ENCODE measurements at regions not wholly inside any gene's neighbourhood (a gene's known extent, or its start where the extent isn't known, plus 50 kb on each side); places are given as distances from the start of the nearest gene placed in this dataset.

GRCh38 chr1:238485912-238486209, 595.1 kb upstream of the ZP4 start:
- no peaks in the 10 kb centered on the region for H3K9me3 ChIP-seq
- H3K27me3 ChIP-seq (replicated peaks; ENCODE audit: insufficient read depth) = no peaks in the 10 kb centered on the region
- intact Hi-C loops (cut with DNase I) = no loop called here
- no peaks in the 10 kb centered on the region for H3K36me3 ChIP-seq
- DNase-seq (ENCODE audit: low spot score) = peak; percentile 11
- H3K4me1 ChIP-seq (replicated peaks) = no peaks in the 10 kb centered on the region
- H3K4me3 ChIP-seq = no peak overlapping the region
- TF ChIP-seq CTCF (IDR thresholded peaks at IDR 0.05) (no peak), POLR2AphosphoS5 (IDR thresholded peaks at IDR 0.05) (no peak), POLR2A (IDR thresholded peaks at IDR 0.05) (no peak)
- no peak overlapping the region for H3K27ac ChIP-seq
- WGBS = 80% methylated on average over 5 of the region's 5 CpGs

- no peak overlapping the region for H3K4me3 ChIP-seq
- no peak for TF ChIP-seq CTCF (IDR thresholded peaks at IDR 0.05)
- no peak for TF ChIP-seq POLR2AphosphoS5 (IDR thresholded peaks at IDR 0.05)
- no peak for TF ChIP-seq POLR2A (IDR thresholded peaks at IDR 0.05)
- 74% methylated on average over 14 of the region's 14 CpGs for WGBS
- no peaks in the 10 kb centered on the region for H3K36me3 ChIP-seq
- intact Hi-C loops (cut with DNase I) = no loop called here
- DNase-seq (ENCODE audit: low spot score) = peak; percentile 22
- no peaks in the 10 kb centered on the region for H3K27me3 ChIP-seq (replicated peaks; ENCODE audit: insufficient read depth)
- H3K9me3 ChIP-seq = no peaks in the 10 kb centered on the region
- H3K4me1 ChIP-seq (replicated peaks) = no peaks in the 10 kb centered on the region
- no peak overlapping the region for H3K27ac ChIP-seq
Measured at GRCh38 chr1:238485057-238485911, 594.6 kb upstream of the ZP4 start.

- intact Hi-C loops (cut with DNase I) = no loop called here
- DNase-seq (ENCODE audit: low spot score) = no peak
- WGBS = 84% methylated on average over 4 of the region's 4 CpGs
- Histone ChIP-seq H3K27me3 (replicated peaks; ENCODE audit: insufficient read depth) (no peaks in the 10 kb centered on the region), H3K4me1 (replicated peaks) (no peaks in the 10 kb centered on the region), H3K9me3 (no peaks in the 10 kb centered on the region), H3K27ac (no peak overlapping the region), H3K4me3 (no peak overlapping the region), H3K36me3 (no peaks in the 10 kb centered on the region)
- TF ChIP-seq POLR2A (IDR thresholded peaks at IDR 0.05) (no peak), POLR2AphosphoS5 (IDR thresholded peaks at IDR 0.05) (no peak), CTCF (IDR thresholded peaks at IDR 0.05) (no peak)
Measured at GRCh38 chr1:238484121-238484520, 593.4 kb upstream of the ZP4 start.

GRCh38 chr1:238476841-238477240, 586.1 kb upstream of the ZP4 start:
- intact Hi-C loops (cut with DNase I) = no loop called here
- TF ChIP-seq POLR2AphosphoS5 (IDR thresholded peaks at IDR 0.05) (no peak), POLR2A (IDR thresholded peaks at IDR 0.05) (no peak), CTCF (IDR thresholded peaks at IDR 0.05) (no peak)

GRCh38 chr1:238475712-238476111, 585.0 kb upstream of the ZP4 start:
- intact Hi-C loops (cut with DNase I) = no loop called here
- Histone ChIP-seq H3K4me1 (replicated peaks) (no peaks in the 10 kb centered on the region), H3K36me3 (no peaks in the 10 kb centered on the region), H3K27ac (no peak overlapping the region), H3K4me3 (no peak overlapping the region), H3K27me3 (replicated peaks; ENCODE audit: insufficient read depth) (no peaks in the 10 kb centered on the region), H3K9me3 (no peaks in the 10 kb centered on the region)
- TF ChIP-seq POLR2AphosphoS5 (IDR thresholded peaks at IDR 0.05) (no peak), CTCF (IDR thresholded peaks at IDR 0.05) (no peak), POLR2A (IDR thresholded peaks at IDR 0.05) (no peak)
- WGBS = 65% methylated on average over 5 of the region's 5 CpGs
- DNase-seq (ENCODE audit: low spot score) = no peak

More at GRCh38 chr1:238476841-238477240, 586.1 kb upstream of the ZP4 start:
- WGBS = 83% methylated on average over 4 of the region's 4 CpGs
- no peaks in the 10 kb centered on the region for H3K27me3 ChIP-seq (replicated peaks; ENCODE audit: insufficient read depth)
- DNase-seq (ENCODE audit: low spot score) = no peak
- H3K4me3 ChIP-seq = no peak overlapping the region
- H3K4me1 ChIP-seq (replicated peaks) = no peaks in the 10 kb centered on the region
- no peaks in the 10 kb centered on the region for H3K9me3 ChIP-seq
- no peaks in the 10 kb centered on the region for H3K36me3 ChIP-seq
- no peak overlapping the region for H3K27ac ChIP-seq
